Endothelial cell (in vitro differentiated cells): ENCODE measurements at regions not wholly inside any gene's neighbourhood (a gene's known extent, or its start where the extent isn't known, plus 50 kb on each side); places are given as distances from the start of the nearest gene placed in this dataset.

Experiments used
- DNase-seq: peaks from one replicate; pipeline ENCODE4 v3.0.0; 2021; ENCODE audit warnings: low spot score
- H3K27ac Mint-ChIP-seq: one replicate; pipeline ENCODE4 v1.8.0; 2021; ENCODE audit warnings: mixed read lengths, inconsistent platforms; ENCODE audit not compliant: unreplicated experiment
- H3K27me3 Mint-ChIP-seq: one replicate; pipeline ENCODE4 v1.8.0; 2021; ENCODE audit warnings: mild to moderate bottlenecking, moderate library complexity, mixed read lengths, inconsistent platforms; ENCODE audit not compliant: unreplicated experiment
- H3K36me3 Mint-ChIP-seq: one replicate; pipeline ENCODE4 v1.8.0; 2021; ENCODE audit warnings: mild to moderate bottlenecking, low read depth, mixed read lengths, inconsistent platforms; ENCODE audit not compliant: unreplicated experiment
- H3K4me1 Mint-ChIP-seq: one replicate; pipeline ENCODE4 v1.8.0; 2021; ENCODE audit warnings: mild to moderate bottlenecking, mixed read lengths, inconsistent platforms; ENCODE audit not compliant: unreplicated experiment
- H3K4me3 Mint-ChIP-seq: one replicate; pipeline ENCODE4 v1.8.0; 2021; ENCODE audit warnings: mild to moderate bottlenecking, mixed read lengths, inconsistent platforms; ENCODE audit not compliant: unreplicated experiment
- H3K9me3 Mint-ChIP-seq: one replicate; pipeline ENCODE4 v1.8.0; 2021; ENCODE audit warnings: mixed read lengths, inconsistent platforms; ENCODE audit not compliant: unreplicated experiment
- TF ChIP-seq, protein P1 (sequence below): fragments of 200-600 bp; sonication (generic); IDR thresholded peaks from one replicate; pipeline ENCODE4 v1.5.0; 2021; ENCODE audit warnings: antibody characterized with exemption; ENCODE audit not compliant: unreplicated experiment

DNA sequence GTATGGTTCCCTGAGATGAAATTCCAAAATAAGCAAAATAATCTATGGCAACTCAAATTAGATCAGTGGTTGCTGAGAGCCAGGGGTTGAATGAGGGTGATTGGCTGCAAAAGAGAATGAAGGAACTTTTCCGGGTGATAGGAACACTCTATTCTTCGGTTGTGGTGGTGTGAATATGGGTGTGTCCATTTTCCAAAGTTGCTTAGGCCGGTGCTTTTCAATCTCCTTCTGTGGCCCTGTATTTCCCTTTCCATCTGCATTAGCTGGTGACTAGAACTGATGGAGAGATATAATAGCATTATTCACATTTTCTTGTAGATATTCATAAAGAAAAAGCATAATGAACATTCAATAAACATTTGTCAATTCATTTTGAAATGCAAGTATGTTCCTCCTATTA, 382.9 kb downstream of the TFEC start:
- TF ChIP-seq, protein P1, sequence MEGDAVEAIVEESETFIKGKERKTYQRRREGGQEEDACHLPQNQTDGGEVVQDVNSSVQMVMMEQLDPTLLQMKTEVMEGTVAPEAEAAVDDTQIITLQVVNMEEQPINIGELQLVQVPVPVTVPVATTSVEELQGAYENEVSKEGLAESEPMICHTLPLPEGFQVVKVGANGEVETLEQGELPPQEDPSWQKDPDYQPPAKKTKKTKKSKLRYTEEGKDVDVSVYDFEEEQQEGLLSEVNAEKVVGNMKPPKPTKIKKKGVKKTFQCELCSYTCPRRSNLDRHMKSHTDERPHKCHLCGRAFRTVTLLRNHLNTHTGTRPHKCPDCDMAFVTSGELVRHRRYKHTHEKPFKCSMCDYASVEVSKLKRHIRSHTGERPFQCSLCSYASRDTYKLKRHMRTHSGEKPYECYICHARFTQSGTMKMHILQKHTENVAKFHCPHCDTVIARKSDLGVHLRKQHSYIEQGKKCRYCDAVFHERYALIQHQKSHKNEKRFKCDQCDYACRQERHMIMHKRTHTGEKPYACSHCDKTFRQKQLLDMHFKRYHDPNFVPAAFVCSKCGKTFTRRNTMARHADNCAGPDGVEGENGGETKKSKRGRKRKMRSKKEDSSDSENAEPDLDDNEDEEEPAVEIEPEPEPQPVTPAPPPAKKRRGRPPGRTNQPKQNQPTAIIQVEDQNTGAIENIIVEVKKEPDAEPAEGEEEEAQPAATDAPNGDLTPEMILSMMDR: no peak
- H3K36me3 Mint-ChIP-seq: no peaks in the 10 kb centered on the region
- no peaks in the 10 kb centered on the region for H3K9me3 Mint-ChIP-seq
- no peak overlapping the region for H3K4me3 Mint-ChIP-seq
- DNase-seq: no peak
- H3K4me1 Mint-ChIP-seq: no peaks in the 10 kb centered on the region
- no peak overlapping the region for H3K27ac Mint-ChIP-seq
- no peaks in the 10 kb centered on the region for H3K27me3 Mint-ChIP-seq

DNA sequence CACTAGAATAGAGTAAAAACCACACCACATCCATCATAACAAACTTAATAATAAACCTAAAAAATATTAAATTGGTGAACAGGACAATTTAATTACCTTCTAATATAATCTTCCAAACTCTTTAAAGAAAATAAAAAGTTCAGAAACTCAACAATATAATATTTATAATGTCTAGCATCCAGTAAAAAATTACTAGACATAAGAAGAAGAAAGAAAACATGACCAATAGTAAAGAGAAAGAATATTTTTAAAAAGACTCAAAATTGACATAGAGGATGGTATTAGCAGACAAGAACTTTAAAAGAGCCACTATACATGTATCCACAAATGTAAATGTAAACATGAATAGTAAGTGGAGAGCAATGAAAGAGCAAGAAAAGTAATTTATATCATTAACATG, 388.4 kb downstream of the TFEC start:
- Mint-ChIP-seq H3K27ac (no peak overlapping the region), H3K9me3 (no peaks in the 10 kb centered on the region), H3K27me3 (no peaks in the 10 kb centered on the region), H3K4me3 (no peak overlapping the region), H3K36me3 (no peaks in the 10 kb centered on the region), H3K4me1 (no peaks in the 10 kb centered on the region)
- DNase-seq: no peak
- TF ChIP-seq, protein P1: no peak

DNA sequence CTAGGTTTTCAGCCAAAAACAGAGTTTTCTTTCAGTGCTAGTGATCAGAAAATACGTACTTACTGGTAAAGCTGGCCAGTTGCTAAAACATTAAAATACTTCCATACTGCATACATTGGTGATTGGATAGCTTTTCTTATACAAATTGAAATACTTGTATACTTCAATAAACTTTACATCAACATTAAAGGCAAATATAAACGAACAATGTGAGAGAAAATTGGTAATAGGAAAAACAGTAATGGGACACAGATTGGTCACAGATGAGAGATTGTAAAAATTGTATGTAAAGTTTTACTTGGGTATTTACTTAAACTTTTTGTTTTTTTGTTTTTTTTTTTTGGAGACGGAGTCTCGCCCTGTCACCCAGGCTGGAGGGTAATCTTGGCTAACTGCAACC, 391.7 kb downstream of the TFEC start:
- TF ChIP-seq, protein P1: no peak
- Mint-ChIP-seq H3K9me3 (no peaks in the 10 kb centered on the region), H3K4me3 (no peak overlapping the region), H3K4me1 (no peaks in the 10 kb centered on the region), H3K27ac (no peak overlapping the region), H3K27me3 (no peaks in the 10 kb centered on the region), H3K36me3 (no peaks in the 10 kb centered on the region)
- no peak for DNase-seq

DNA sequence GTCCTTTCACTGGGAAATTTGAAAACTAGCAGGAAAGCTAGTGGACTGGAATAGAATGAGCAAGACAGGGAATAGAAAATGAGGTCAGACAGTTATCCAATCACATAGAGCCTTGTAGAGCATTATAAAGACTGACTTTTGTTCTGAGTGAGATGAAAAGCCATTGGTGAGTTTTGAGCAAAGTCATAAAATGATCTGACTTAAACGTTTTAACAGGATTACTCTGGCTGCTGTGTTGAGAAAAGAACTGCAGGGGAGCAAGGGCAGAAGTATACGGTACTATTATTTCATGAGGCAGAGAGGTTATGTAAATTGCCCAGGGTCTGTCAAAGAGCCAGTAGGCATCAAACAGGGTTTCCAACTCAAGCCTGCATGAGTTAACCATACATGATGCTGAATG, 393.4 kb downstream of the TFEC start:
- no peak overlapping the region for H3K27ac Mint-ChIP-seq
- TF ChIP-seq, protein P1: no peak
- no peaks in the 10 kb centered on the region for H3K27me3 Mint-ChIP-seq
- DNase-seq: no peak
- H3K4me3 Mint-ChIP-seq: no peak overlapping the region
- H3K36me3 Mint-ChIP-seq: no peaks in the 10 kb centered on the region
- H3K9me3 Mint-ChIP-seq: no peaks in the 10 kb centered on the region
- no peaks in the 10 kb centered on the region for H3K4me1 Mint-ChIP-seq

DNA sequence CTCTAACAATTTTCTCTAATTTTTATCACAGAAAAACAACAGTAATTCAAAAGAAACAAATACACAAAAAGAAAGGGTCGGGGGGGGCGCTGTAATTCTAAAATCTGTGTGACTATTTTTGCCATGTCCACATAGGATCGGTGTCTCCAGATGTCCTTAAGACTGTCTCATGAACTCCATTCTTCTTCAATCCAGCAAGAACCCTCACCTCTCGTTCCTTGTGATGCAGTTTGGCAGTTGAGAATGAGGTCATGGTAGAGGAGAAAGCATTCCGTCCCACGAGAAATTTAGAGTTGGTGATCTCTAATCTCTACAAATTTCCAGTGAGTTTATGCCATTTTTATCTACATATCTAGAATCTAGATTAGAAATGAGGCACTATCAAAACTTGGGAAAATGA, 394.7 kb downstream of the TFEC start:
- no peak overlapping the region for H3K4me3 Mint-ChIP-seq
- no peaks in the 10 kb centered on the region for H3K27me3 Mint-ChIP-seq
- H3K27ac Mint-ChIP-seq: no peak overlapping the region
- no peak for DNase-seq
- H3K4me1 Mint-ChIP-seq: no peaks in the 10 kb centered on the region
- H3K36me3 Mint-ChIP-seq: no peaks in the 10 kb centered on the region
- TF ChIP-seq, protein P1: no peak
- H3K9me3 Mint-ChIP-seq: no peaks in the 10 kb centered on the region
